Fibroblast of villous mesenchyme (primary cell): ENCODE measurements at regions not wholly inside any gene's neighbourhood (a gene's known extent, or its start where the extent isn't known, plus 50 kb on each side); places are given as distances from the start of the nearest gene placed in this dataset.

Experiments used
- DNase-seq: peaks from one replicate; pipeline ENCODE4 v3.0.0-alpha.2; 2010; ENCODE audit warnings: low read depth
- H3K4me3 ChIP-seq: 2 replicates; pipeline ENCODE4 v1.5.1; 2011; ENCODE audit warnings: low read depth, mild to moderate bottlenecking, low read length
- TF ChIP-seq, protein P1 (sequence below): IDR thresholded peaks from 2 replicates; pipeline ENCODE4 v1.5.1; 2012; ENCODE audit warnings: low read depth, mild to moderate bottlenecking, low read length; ENCODE audit not compliant: insufficient read depth

DNA sequence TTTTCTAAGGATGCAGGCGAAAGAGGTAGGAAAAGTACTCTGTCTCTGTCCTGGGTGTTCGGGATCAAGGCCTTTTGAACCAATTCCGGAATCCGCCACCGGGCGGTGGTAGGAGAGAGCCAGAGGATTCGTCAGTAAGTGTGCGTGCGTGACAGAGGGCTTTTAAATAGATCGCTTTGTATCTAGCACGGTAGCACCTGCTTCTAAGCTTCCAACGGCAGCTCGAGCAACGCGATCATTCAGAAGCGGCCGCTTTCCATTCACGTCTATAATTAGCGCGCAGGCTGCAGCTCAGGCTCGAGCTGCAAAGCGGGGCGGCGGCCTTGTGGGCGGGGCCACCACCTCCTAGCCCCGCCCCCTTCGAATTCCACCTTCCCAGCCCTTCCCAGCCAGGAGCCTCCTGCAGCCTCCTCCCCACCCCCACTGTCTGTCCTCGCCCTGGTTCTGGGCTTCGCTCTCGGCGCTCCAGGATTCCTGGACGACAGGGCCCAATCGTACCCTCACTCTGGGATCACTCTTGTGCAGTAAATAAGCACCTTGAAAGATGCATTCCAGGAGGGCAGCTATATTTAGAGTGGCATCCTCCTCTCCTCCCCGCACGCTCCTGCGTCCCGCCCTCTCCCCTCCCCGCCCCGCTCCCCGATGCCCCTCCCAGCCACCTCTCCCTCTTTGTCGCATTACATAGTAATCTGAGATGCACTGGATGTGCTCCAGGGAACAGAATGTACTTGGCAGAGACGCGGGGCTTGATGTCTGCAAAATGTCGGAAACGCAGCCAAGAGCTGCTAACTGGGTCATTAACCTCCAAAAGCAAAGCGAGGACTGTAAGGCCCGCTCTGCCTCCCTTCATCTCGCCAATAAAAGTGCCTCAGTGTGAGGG is 224.1 kb upstream of the TPRG1 start:
- TF ChIP-seq, protein P1, sequence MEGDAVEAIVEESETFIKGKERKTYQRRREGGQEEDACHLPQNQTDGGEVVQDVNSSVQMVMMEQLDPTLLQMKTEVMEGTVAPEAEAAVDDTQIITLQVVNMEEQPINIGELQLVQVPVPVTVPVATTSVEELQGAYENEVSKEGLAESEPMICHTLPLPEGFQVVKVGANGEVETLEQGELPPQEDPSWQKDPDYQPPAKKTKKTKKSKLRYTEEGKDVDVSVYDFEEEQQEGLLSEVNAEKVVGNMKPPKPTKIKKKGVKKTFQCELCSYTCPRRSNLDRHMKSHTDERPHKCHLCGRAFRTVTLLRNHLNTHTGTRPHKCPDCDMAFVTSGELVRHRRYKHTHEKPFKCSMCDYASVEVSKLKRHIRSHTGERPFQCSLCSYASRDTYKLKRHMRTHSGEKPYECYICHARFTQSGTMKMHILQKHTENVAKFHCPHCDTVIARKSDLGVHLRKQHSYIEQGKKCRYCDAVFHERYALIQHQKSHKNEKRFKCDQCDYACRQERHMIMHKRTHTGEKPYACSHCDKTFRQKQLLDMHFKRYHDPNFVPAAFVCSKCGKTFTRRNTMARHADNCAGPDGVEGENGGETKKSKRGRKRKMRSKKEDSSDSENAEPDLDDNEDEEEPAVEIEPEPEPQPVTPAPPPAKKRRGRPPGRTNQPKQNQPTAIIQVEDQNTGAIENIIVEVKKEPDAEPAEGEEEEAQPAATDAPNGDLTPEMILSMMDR, result peak; percentile 46

DNA sequence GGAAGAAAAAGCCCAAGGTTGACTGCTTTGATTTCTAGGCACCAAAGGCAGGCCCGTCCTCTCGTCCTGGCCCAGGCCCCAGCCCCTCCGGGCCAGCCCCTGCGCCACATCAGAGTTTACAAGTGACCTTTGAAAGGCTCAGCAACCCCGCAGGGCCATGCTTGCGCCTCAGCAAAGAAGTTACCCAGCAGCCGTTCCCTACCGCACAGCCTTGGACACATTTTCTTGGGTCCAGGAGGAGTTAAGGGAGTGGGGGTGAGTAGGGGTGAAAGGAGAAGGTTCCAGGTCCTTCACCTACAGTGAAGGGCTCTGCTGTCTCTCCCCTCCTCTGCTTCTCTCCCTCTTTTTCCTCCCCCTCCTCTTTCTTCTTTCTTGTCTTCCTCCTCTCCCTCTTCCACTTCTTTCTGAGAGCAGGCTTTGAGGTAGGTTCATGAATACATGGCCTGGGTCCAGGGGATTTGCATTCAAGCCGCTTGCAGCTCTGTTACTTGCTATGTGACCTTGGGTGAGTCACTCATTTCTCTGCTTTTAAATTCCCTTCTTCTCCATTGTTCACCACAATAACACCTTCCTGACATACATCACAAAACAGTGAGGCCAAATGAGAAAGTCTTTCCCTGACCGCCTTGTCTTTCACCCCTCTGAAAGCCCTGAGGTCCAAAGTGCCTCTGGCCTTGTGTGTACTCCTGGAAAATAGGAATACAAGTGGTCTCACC is 223.3 kb upstream of the TPRG1 start:
- TF ChIP-seq, protein P1, result no peak
- peak; percentile 96 for DNase-seq
- H3K4me3 ChIP-seq, result peak overlapping the region; percentile 44

More for the DNA sequence above, 224.1 kb upstream of the TPRG1 start:
- peak; percentile 100 for DNase-seq
- H3K4me3 ChIP-seq, result peak overlapping the region; percentile 53

DNA sequence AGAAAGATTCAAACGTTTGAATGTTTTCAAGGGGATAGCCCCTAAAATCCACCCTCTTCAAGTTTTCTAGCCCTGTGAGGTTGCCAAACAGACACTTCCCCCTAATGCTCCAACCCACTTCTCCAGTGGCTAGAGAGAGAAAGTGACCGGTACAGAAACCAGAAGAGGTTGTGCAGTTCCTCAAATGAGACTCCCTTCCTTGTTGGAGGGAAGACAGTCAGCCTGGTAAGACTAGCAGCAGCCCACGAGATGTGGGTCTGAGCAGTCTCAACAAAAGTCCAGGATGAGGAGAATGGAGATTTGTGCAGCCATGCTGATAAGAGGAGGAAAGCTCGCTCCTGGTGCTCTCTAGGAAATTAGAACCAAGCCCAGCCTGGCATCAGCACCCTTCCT is 222.8 kb upstream of the TPRG1 start:
- DNase-seq, result no peak
- TF ChIP-seq, protein P1, result no peak
- no peak overlapping the region for H3K4me3 ChIP-seq

DNA sequence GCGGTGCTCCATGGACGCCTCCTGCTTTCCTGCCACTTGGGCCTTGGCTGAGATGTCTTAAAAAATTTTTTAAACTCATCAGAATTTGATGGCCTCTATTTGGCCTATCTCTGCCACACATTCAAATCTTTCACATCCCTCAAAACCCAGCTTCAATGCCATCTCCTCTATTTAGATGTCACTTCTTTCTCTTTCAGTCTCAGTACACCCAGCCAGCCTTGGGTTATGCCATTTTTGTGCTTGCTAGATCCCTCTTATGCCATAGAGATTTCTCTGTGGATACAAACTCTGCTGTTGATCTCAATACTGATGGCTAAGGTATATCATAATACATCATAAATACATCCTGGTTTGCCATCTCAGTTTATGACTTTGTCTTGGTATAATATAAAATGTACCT is 222.3 kb upstream of the TPRG1 start:
- no peak overlapping the region for H3K4me3 ChIP-seq
- no peak for DNase-seq
- TF ChIP-seq, protein P1, result no peak

DNA sequence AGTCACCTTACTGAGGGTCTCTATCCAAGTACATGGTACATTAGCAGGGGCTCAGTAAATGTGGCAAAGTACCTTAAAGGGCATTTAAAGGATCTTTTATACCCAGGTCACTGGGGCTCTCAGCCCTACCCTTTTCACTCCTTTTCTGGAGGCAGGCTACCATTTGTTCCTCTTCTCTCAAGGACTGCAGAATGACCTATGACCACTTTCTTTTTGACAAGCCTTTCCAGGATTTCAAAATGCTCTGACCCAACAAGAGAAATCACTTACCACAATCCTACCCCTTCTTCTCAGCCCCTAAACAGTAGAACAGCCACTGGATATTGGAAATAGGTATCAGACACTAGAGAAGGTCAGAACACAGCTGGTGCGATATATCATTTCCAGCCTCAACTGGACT is 221.8 kb upstream of the TPRG1 start:
- TF ChIP-seq, protein P1, result no peak
- DNase-seq, result peak; percentile 41
- no peak overlapping the region for H3K4me3 ChIP-seq

DNA sequence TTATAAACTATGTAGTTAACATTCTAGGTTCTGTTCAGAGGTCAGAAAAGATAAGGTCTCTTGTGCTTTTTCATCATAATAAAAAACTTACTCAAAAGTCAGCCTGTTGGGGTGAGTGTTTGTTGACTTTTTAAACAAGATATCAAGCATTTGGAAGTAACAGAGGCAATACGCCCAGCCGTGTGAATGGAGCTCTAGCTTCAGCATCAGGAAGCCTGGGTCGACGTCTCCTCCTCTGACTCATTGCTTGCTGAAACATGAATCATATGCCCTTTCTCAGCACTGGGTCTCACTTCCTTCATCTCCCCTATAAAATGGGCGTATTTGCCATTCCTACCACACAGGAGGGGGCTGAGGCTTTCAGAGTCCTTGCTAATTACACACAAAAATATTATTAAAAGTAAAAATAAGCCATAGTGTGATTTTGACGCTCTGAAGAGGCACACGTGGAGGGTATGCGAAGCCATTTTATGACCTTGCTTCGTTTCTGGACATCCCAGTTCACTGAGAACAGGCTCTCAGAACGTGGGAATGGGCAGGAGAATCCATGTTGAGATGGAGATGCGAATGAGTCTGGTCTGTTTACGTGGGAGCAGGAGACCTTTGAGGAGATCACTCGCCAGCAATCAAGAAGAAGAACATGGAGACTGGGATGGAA is 220.8 kb upstream of the TPRG1 start:
- DNase-seq, result peak; percentile 100
- TF ChIP-seq, protein P1, result no peak
- H3K4me3 ChIP-seq, result no peak overlapping the region
